ENCODE measurements at regions not wholly inside any gene's neighbourhood (a gene's known extent, or its start where the extent isn't known, plus 50 kb on each side); places are given as distances from the start of the nearest gene placed in this dataset.
"Not testable (repeated sequence)": the region's sequence is repeated elsewhere in the genome, so short reads cannot be mapped to it uniquely, and the experiment has no call there.

- not testable (repeated sequence) for H3K4me1 ChIP-seq (ENCODE audit: control insufficient read depth, insufficient read depth, low read length); H3K36me3 ChIP-seq (ENCODE audit: control insufficient read depth, insufficient read depth, low read length, severe bottlenecking); H3K4me3 ChIP-seq (ENCODE audit: low read length); H3K9ac ChIP-seq (ENCODE audit: low read length); H3K27me3 ChIP-seq (replicated peaks; ENCODE audit: control insufficient read depth, insufficient read depth, low read length); DNase-seq (ENCODE audit: low read depth); H3K9me3 ChIP-seq (ENCODE audit: control insufficient read depth, low read length)
Measured at GRCh38 chr2:35568574-35568973, 787.0 kb upstream of the CRIM1 start.

GRCh38 chr2:35562488-35562887, 793.1 kb upstream of the CRIM1 start:
- Histone ChIP-seq H3K9ac (ENCODE audit: low read length) (no peak overlapping the region), H3K27me3 (replicated peaks; ENCODE audit: control insufficient read depth, insufficient read depth, low read length) (no peaks in the 10 kb centered on the region), H3K4me1 (ENCODE audit: control insufficient read depth, insufficient read depth, low read length) (no peaks in the 10 kb centered on the region), H3K9me3 (ENCODE audit: control insufficient read depth, low read length) (no peaks in the 10 kb centered on the region), H3K36me3 (ENCODE audit: control insufficient read depth, insufficient read depth, low read length, severe bottlenecking) (no peaks in the 10 kb centered on the region), H3K4me3 (ENCODE audit: low read length) (no peak overlapping the region)
- DNase-seq (ENCODE audit: low read depth) = no peak

- no peaks in the 10 kb centered on the region for H3K9me3 ChIP-seq (ENCODE audit: control insufficient read depth, low read length)
- peak; percentile 49 for DNase-seq (ENCODE audit: low read depth)
- H3K36me3 ChIP-seq (ENCODE audit: control insufficient read depth, insufficient read depth, low read length, severe bottlenecking) = no peaks in the 10 kb centered on the region
- H3K27me3 ChIP-seq (replicated peaks; ENCODE audit: control insufficient read depth, insufficient read depth, low read length) = no peaks in the 10 kb centered on the region
- no peaks in the 10 kb centered on the region for H3K4me1 ChIP-seq (ENCODE audit: control insufficient read depth, insufficient read depth, low read length)
- H3K9ac ChIP-seq (ENCODE audit: low read length) = no peak overlapping the region
- no peak overlapping the region for H3K4me3 ChIP-seq (ENCODE audit: low read length)
Measured at GRCh38 chr2:35548171-35548570, 807.4 kb upstream of the CRIM1 start.

GRCh38 chr2:35545301-35545700, 810.3 kb upstream of the CRIM1 start:
- Histone ChIP-seq H3K9me3 (ENCODE audit: control insufficient read depth, low read length) (no peaks in the 10 kb centered on the region), H3K4me3 (ENCODE audit: low read length) (no peak overlapping the region), H3K27me3 (replicated peaks; ENCODE audit: control insufficient read depth, insufficient read depth, low read length) (no peaks in the 10 kb centered on the region), H3K36me3 (ENCODE audit: control insufficient read depth, insufficient read depth, low read length, severe bottlenecking) (no peaks in the 10 kb centered on the region), H3K4me1 (ENCODE audit: control insufficient read depth, insufficient read depth, low read length) (no peaks in the 10 kb centered on the region), H3K9ac (ENCODE audit: low read length) (no peak overlapping the region)
- no peak for DNase-seq (ENCODE audit: low read depth)

- Histone ChIP-seq H3K27me3 (replicated peaks; ENCODE audit: control insufficient read depth, insufficient read depth, low read length) (no peaks in the 10 kb centered on the region), H3K4me1 (ENCODE audit: control insufficient read depth, insufficient read depth, low read length) (no peaks in the 10 kb centered on the region), H3K4me3 (ENCODE audit: low read length) (no peak overlapping the region), H3K9me3 (ENCODE audit: control insufficient read depth, low read length) (peaks cover 10% of the 10 kb centered on the region), H3K36me3 (ENCODE audit: control insufficient read depth, insufficient read depth, low read length, severe bottlenecking) (no peaks in the 10 kb centered on the region), H3K9ac (ENCODE audit: low read length) (no peak overlapping the region)
- no peak for DNase-seq (ENCODE audit: low read depth)
Measured at GRCh38 chr2:35538796-35539195, 816.8 kb upstream of the CRIM1 start.

GRCh38 chr2:35530615-35531135, 824.9 kb upstream of the CRIM1 start:
- no peak for DNase-seq (ENCODE audit: low read depth)
- Histone ChIP-seq H3K4me1 (ENCODE audit: control insufficient read depth, insufficient read depth, low read length) (no peaks in the 10 kb centered on the region), H3K4me3 (ENCODE audit: low read length) (no peak overlapping the region), H3K9ac (ENCODE audit: low read length) (no peak overlapping the region), H3K36me3 (ENCODE audit: control insufficient read depth, insufficient read depth, low read length, severe bottlenecking) (no peaks in the 10 kb centered on the region), H3K27me3 (replicated peaks; ENCODE audit: control insufficient read depth, insufficient read depth, low read length) (no peaks in the 10 kb centered on the region), H3K9me3 (ENCODE audit: control insufficient read depth, low read length) (peaks cover 3% of the 10 kb centered on the region)

- DNase-seq (ENCODE audit: low read depth) = peak; percentile 18
- Histone ChIP-seq H3K4me3 (ENCODE audit: low read length) (no peak overlapping the region), H3K9ac (ENCODE audit: low read length) (no peak overlapping the region), H3K27me3 (replicated peaks; ENCODE audit: control insufficient read depth, insufficient read depth, low read length) (no peaks in the 10 kb centered on the region), H3K4me1 (ENCODE audit: control insufficient read depth, insufficient read depth, low read length) (no peaks in the 10 kb centered on the region), H3K36me3 (ENCODE audit: control insufficient read depth, insufficient read depth, low read length, severe bottlenecking) (no peaks in the 10 kb centered on the region), H3K9me3 (ENCODE audit: control insufficient read depth, low read length) (no peaks in the 10 kb centered on the region)
Measured at GRCh38 chr2:35526741-35527140, 828.8 kb upstream of the CRIM1 start.

- Histone ChIP-seq H3K4me1 (ENCODE audit: control insufficient read depth, insufficient read depth, low read length) (no peaks in the 10 kb centered on the region), H3K4me3 (ENCODE audit: low read length) (no peak overlapping the region), H3K9me3 (ENCODE audit: control insufficient read depth, low read length) (peaks cover 19% of the 10 kb centered on the region), H3K27me3 (replicated peaks; ENCODE audit: control insufficient read depth, insufficient read depth, low read length) (no peaks in the 10 kb centered on the region), H3K36me3 (ENCODE audit: control insufficient read depth, insufficient read depth, low read length, severe bottlenecking) (no peaks in the 10 kb centered on the region), H3K9ac (ENCODE audit: low read length) (no peak overlapping the region)
- DNase-seq (ENCODE audit: low read depth) = no peak
Measured at GRCh38 chr2:35522450-35522849, 833.1 kb upstream of the CRIM1 start.

- H3K9me3 ChIP-seq (ENCODE audit: control insufficient read depth, low read length) = peaks cover 2% of the 10 kb centered on the region
- H3K36me3 ChIP-seq (ENCODE audit: control insufficient read depth, insufficient read depth, low read length, severe bottlenecking) = no peaks in the 10 kb centered on the region
- no peaks in the 10 kb centered on the region for H3K27me3 ChIP-seq (replicated peaks; ENCODE audit: control insufficient read depth, insufficient read depth, low read length)
- no peak for DNase-seq (ENCODE audit: low read depth)
- no peak overlapping the region for H3K9ac ChIP-seq (ENCODE audit: low read length)
- H3K4me1 ChIP-seq (ENCODE audit: control insufficient read depth, insufficient read depth, low read length) = no peaks in the 10 kb centered on the region
- H3K4me3 ChIP-seq (ENCODE audit: low read length) = no peak overlapping the region
Measured at GRCh38 chr2:35510636-35511035, 844.9 kb upstream of the CRIM1 start.

GRCh38 chr2:35508601-35509000, 847.0 kb upstream of the CRIM1 start:
- DNase-seq (ENCODE audit: low read depth) = no peak
- no peak overlapping the region for H3K9ac ChIP-seq (ENCODE audit: low read length)
- H3K36me3 ChIP-seq (ENCODE audit: control insufficient read depth, insufficient read depth, low read length, severe bottlenecking) = no peaks in the 10 kb centered on the region
- H3K27me3 ChIP-seq (replicated peaks; ENCODE audit: control insufficient read depth, insufficient read depth, low read length) = no peaks in the 10 kb centered on the region
- peaks cover 2% of the 10 kb centered on the region for H3K9me3 ChIP-seq (ENCODE audit: control insufficient read depth, low read length)
- no peak overlapping the region for H3K4me3 ChIP-seq (ENCODE audit: low read length)
- no peaks in the 10 kb centered on the region for H3K4me1 ChIP-seq (ENCODE audit: control insufficient read depth, insufficient read depth, low read length)

GRCh38 chr2:35504419-35504818, 851.2 kb upstream of the CRIM1 start:
- Histone ChIP-seq H3K4me1 (ENCODE audit: control insufficient read depth, insufficient read depth, low read length) (no peaks in the 10 kb centered on the region), H3K9me3 (ENCODE audit: control insufficient read depth, low read length) (peaks cover 2% of the 10 kb centered on the region), H3K9ac (ENCODE audit: low read length) (no peak overlapping the region), H3K27me3 (replicated peaks; ENCODE audit: control insufficient read depth, insufficient read depth, low read length) (no peaks in the 10 kb centered on the region), H3K36me3 (ENCODE audit: control insufficient read depth, insufficient read depth, low read length, severe bottlenecking) (no peaks in the 10 kb centered on the region), H3K4me3 (ENCODE audit: low read length) (no peak overlapping the region)
- no peak for DNase-seq (ENCODE audit: low read depth)

- no peak for DNase-seq (ENCODE audit: low read depth)
- H3K4me3 ChIP-seq (ENCODE audit: low read length) = no peak overlapping the region
Measured at GRCh38 chr2:35503738-35504199, 851.8 kb upstream of the CRIM1 start.

More at GRCh38 chr2:35503738-35504199, 851.8 kb upstream of the CRIM1 start:
- no peak overlapping the region for H3K9ac ChIP-seq (ENCODE audit: low read length)
- H3K4me1 ChIP-seq (ENCODE audit: control insufficient read depth, insufficient read depth, low read length) = no peaks in the 10 kb centered on the region
- peaks cover 2% of the 10 kb centered on the region for H3K9me3 ChIP-seq (ENCODE audit: control insufficient read depth, low read length)
- no peaks in the 10 kb centered on the region for H3K27me3 ChIP-seq (replicated peaks; ENCODE audit: control insufficient read depth, insufficient read depth, low read length)
- no peaks in the 10 kb centered on the region for H3K36me3 ChIP-seq (ENCODE audit: control insufficient read depth, insufficient read depth, low read length, severe bottlenecking)
